Prostate gland (tissue), 2 donors: ENCODE measurements at regions not wholly inside any gene's neighbourhood (a gene's known extent, or its start where the extent isn't known, plus 50 kb on each side); places are given as distances from the start of the nearest gene placed in this dataset.

Experiments used
- POLR2A ChIP-seq: fragments of 450-650 bp; IDR thresholded peaks from one replicate; pipeline ENCODE4 v1.6.1; 2016; ENCODE audit warnings: antibody characterized with exemption, mild to moderate bottlenecking
- POLR2AphosphoS5 ChIP-seq: sonication (generic); formaldehyde crosslinking; IDR thresholded peaks from one replicate; pipeline ENCODE4 v1.6.1; 2017; ENCODE audit warnings: antibody characterized with exemption
- TF ChIP-seq, protein P1 (sequence below), 4 experiments: fragments of 200-600 bp in 2 of 4; fragments of 450-650 bp in 2 of 4; sonication (generic) in 2 of 4; IDR thresholded peaks; 1 replicate in 3 of 4; 2 replicates in 1 of 4; pipeline ENCODE4 v1.5.1; 2016 to 2019; ENCODE audit warnings: antibody characterized with exemption in 4 of 4, mild to moderate bottlenecking in 2 of 4, moderate library complexity in 2 of 4

DNA sequence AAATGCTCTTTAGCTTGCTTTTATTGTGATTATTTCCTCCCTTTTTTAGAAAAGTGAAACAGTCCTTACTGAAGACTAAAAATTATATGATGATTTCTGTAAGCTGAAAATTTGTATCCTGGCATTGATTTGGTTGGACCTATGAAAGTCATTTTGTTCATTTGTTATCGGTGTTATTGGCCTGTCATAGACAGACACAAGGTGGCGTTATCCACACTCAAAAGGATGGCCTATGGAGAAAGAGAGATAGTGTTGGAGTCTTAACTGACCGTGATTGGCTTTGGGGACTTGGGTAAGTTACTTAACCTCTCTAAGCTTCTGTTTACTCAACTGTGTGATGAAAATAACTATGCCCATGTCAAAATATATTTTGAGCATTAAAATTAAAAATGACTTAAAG, 203.6 kb upstream of the CHODL start:
- TF ChIP-seq, protein P1, sequence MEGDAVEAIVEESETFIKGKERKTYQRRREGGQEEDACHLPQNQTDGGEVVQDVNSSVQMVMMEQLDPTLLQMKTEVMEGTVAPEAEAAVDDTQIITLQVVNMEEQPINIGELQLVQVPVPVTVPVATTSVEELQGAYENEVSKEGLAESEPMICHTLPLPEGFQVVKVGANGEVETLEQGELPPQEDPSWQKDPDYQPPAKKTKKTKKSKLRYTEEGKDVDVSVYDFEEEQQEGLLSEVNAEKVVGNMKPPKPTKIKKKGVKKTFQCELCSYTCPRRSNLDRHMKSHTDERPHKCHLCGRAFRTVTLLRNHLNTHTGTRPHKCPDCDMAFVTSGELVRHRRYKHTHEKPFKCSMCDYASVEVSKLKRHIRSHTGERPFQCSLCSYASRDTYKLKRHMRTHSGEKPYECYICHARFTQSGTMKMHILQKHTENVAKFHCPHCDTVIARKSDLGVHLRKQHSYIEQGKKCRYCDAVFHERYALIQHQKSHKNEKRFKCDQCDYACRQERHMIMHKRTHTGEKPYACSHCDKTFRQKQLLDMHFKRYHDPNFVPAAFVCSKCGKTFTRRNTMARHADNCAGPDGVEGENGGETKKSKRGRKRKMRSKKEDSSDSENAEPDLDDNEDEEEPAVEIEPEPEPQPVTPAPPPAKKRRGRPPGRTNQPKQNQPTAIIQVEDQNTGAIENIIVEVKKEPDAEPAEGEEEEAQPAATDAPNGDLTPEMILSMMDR (IDR thresholded peaks at IDR 0.05), result peak in 3 of 4 experiments; percentile 14 to 29 (median 15)
- TF ChIP-seq POLR2A (no peak), POLR2AphosphoS5 (no peak)
